Ovary (tissue), 7 donors: ENCODE measurements at regions not wholly inside any gene's neighbourhood (a gene's known extent, or its start where the extent isn't known, plus 50 kb on each side); places are given as distances from the start of the nearest gene placed in this dataset.
"Not testable (repeated sequence)": the region's sequence is repeated elsewhere in the genome, so short reads cannot be mapped to it uniquely, and the experiment has no call there.

Experiments used
- DNase-seq, 5 donors: peaks; one replicate each; pipeline ENCODE4 v3.0.0-alpha.2; 2019 to 2020
- H3K27ac ChIP-seq, 2 donors: fragments of 200-600 bp; one replicate each; pipeline versions ENCODE4 v1.5.1 to v1.8.0; 2019 to 2022
- H3K27me3 ChIP-seq: fragments of 200-600 bp; one replicate; pipeline ENCODE4 v1.8.0; 2022
- H3K36me3 ChIP-seq: fragments of 200-600 bp; sonication (generic); one replicate; pipeline ENCODE4 v1.5.1; 2019
- H3K4me1 ChIP-seq: one replicate; pipeline ENCODE4 v1.8.1; 2013; ENCODE audit warnings: mild to moderate bottlenecking, moderate library complexity; ENCODE audit not compliant: insufficient read depth
- H3K4me3 ChIP-seq: fragments of 200-600 bp; sonication (generic); one replicate; pipeline ENCODE4 v1.5.1; 2017
- H3K9me3 ChIP-seq, 2 donors: fragments of 200-600 bp in 1 of 2; sonication (generic) in 1 of 2; one replicate each; pipeline versions ENCODE4 v1.5.1 to v1.8.1; 2013 to 2019; ENCODE audit warnings: mild to moderate bottlenecking in 1 of 2, moderate library complexity in 1 of 2
- EP300 ChIP-seq: sonication (generic); formaldehyde crosslinking; IDR thresholded peaks from one replicate; pipeline ENCODE4 v1.6.1; 2017; ENCODE audit warnings: antibody characterized with exemption
- POLR2A ChIP-seq: fragments of 450-650 bp; IDR thresholded peaks from one replicate; pipeline ENCODE4 v1.6.1; 2017; ENCODE audit warnings: antibody characterized with exemption, mild to moderate bottlenecking, moderate library complexity
- WGBS, 3 donors: extraction: QIAGEN DNeasy Blood & Tissue Kit in 1 of 3; methylation state at CpG; one replicate each; pipeline versions ENCODE4 v1.1.5 to v1.1.7; 2013 to 2017; 5-methylcytosine and 5-hydroxymethylcytosine counted together
- intact Hi-C, 4 donors: fragments of 100-400 bp; cut with DNase I; formaldehyde crosslinking; loops; one replicate each; pipeline versions ENCODE4 v1.11.0 to v1.15.1; 2022 to 2023
- TF ChIP-seq, protein P1 (sequence below), 3 donors: fragments of 450-650 bp in 2 of 3; fragments of 200-600 bp in 1 of 3; IDR thresholded peaks; one replicate each; pipeline versions ENCODE4 v1.5.1 to v1.8.0; 2016 to 2022; ENCODE audit warnings: antibody characterized with exemption in 3 of 3, mild to moderate bottlenecking in 1 of 3
- donor health status: DM: no; HTN: no; CAD: no; lungs with moderate emphysema.
- donor health status: DM: no; HTN: no; CAD: no.
- donor health status: Bipolar disorder and iron deficiency.
- donor health status: DM: no; HTN: no; CAD: no.
- donor health status: DM: yes; HTN: yes; CAD: no.

DNA sequence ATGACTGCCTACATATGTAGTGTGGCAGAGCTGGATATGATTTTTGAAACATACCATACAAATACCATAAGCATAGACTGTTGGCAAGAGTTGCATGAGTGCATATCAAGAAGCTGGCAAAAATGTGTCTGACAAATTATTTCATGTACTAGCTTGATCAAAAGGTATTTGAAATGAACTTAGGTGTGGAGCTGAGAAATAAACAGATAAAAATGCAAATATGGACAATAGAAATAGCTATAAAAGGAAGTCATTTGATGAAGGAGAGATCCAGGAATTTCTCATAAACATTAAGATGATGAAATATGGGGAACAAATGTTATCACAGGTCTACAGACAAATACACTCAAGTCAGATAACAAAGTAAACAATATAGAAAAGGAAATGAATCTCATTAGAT is 609.1 kb downstream of the PTPRC start:
- DNase-seq: no peak
- Histone ChIP-seq H3K27ac (no peak overlapping the region), H3K4me1 (no peaks in the 10 kb centered on the region), H3K4me3 (no peak overlapping the region), H3K27me3 (no peaks in the 10 kb centered on the region), H3K36me3 (no peaks in the 10 kb centered on the region), H3K9me3 (no peaks in the 10 kb centered on the region)
- TF ChIP-seq, protein P1, sequence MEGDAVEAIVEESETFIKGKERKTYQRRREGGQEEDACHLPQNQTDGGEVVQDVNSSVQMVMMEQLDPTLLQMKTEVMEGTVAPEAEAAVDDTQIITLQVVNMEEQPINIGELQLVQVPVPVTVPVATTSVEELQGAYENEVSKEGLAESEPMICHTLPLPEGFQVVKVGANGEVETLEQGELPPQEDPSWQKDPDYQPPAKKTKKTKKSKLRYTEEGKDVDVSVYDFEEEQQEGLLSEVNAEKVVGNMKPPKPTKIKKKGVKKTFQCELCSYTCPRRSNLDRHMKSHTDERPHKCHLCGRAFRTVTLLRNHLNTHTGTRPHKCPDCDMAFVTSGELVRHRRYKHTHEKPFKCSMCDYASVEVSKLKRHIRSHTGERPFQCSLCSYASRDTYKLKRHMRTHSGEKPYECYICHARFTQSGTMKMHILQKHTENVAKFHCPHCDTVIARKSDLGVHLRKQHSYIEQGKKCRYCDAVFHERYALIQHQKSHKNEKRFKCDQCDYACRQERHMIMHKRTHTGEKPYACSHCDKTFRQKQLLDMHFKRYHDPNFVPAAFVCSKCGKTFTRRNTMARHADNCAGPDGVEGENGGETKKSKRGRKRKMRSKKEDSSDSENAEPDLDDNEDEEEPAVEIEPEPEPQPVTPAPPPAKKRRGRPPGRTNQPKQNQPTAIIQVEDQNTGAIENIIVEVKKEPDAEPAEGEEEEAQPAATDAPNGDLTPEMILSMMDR (IDR thresholded peaks at IDR 0.05): no peak
- no peak for TF ChIP-seq POLR2A
- no peak for TF ChIP-seq EP300
- intact Hi-C loops: no loop called here

DNA sequence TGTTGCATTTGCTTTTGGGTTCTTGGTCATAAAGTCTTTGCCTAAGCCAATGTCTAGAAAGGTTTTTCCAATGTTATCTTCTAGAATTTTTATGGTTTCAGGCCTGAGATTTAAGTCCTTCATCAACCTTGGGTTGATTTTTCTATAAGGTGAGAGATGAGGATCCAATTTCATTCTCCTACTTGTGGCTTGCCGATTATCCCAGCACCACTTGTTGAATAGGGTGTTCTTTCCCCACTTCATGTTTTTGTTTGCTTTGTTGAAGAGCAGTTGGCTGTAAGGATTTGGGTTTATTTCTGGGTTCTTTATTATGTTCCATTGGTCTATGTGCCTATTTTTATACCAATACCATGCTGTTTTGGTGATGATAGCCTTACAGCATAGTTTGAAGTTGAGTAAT is 615.2 kb downstream of the PTPRC start:
- H3K36me3 ChIP-seq, H3K4me1 ChIP-seq, H3K27me3 ChIP-seq, H3K4me3 ChIP-seq, H3K27ac ChIP-seq, H3K9me3 ChIP-seq, DNase-seq, intact Hi-C loops: not testable (repeated sequence)
- 92 to 97% (median 94%) methylated on average over 1 of the region's 1 CpG for WGBS, 3 donors

GRCh38 chr1:199261328-199261727 is 622.5 kb downstream of the PTPRC start:
- Histone ChIP-seq H3K4me1 (no peaks in the 10 kb centered on the region), H3K4me3 (no peak overlapping the region)

DNA sequence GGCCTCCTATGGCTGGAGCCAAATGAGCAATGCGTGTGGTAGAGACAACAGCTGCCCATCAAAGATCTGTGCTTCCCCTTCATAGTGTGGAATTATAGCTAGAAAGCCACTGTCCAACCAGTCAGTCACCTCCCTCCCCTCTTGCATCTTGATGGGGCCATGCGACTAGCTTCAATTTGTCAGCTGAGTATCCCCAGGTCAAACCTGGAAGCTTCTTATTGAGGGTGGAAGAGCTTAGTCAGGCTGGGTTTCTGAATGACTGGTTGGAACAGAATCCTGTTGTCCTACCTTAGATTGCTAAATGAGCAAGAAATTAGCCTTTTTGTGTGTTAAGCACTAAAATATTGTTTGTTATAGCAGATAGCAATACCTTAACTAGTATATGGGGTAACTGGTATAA is 625.4 kb downstream of the PTPRC start:
- no peaks in the 10 kb centered on the region for H3K36me3 ChIP-seq
- 91 to 98% (median 96%) methylated on average over 2 of the region's 2 CpGs for WGBS, 3 donors
- TF ChIP-seq EP300: no peak
- TF ChIP-seq, protein P1 (IDR thresholded peaks at IDR 0.05): no peak
- no peak for TF ChIP-seq POLR2A
- H3K4me1 ChIP-seq: no peaks in the 10 kb centered on the region
- H3K27ac ChIP-seq: no peak overlapping the region
- H3K9me3 ChIP-seq: no peaks in the 10 kb centered on the region
- no peak overlapping the region for H3K4me3 ChIP-seq
- no peak for DNase-seq
- no peaks in the 10 kb centered on the region for H3K27me3 ChIP-seq
- intact Hi-C loops: no loop called here

More at GRCh38 chr1:199261328-199261727, 622.5 kb downstream of the PTPRC start:
- H3K36me3 ChIP-seq: no peaks in the 10 kb centered on the region
- H3K27me3 ChIP-seq: no peaks in the 10 kb centered on the region
- no peak for DNase-seq
- TF ChIP-seq, protein P1 (IDR thresholded peaks at IDR 0.05): no peak
- TF ChIP-seq POLR2A: no peak
- no peaks in the 10 kb centered on the region for H3K9me3 ChIP-seq
- intact Hi-C loops: no loop called here
- no peak overlapping the region for H3K27ac ChIP-seq
- WGBS, 3 donors: 87 to 90% (median 87%) methylated on average over 4 of the region's 4 CpGs

DNA sequence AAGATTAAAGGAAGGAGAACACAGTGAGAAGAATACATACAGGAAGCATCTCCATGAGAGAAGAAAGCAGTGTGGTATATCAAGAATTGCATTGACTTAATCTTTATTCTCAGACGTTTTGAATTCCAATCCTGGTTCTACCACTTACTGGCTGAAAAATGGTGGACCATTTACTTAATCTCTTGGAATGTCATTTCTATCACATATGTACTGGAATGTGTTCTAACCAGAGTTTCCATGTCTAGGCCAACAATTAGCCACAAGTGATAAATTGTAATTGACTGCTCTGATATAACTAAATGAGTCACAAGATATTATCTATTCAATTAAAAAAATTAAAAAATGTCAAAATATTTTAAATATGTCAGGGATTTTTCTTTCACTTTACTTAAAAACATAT is 626.1 kb downstream of the PTPRC start:
- no peak overlapping the region for H3K27ac ChIP-seq
- H3K27me3 ChIP-seq: no peaks in the 10 kb centered on the region
- no peak for TF ChIP-seq POLR2A
- TF ChIP-seq, protein P1 (IDR thresholded peaks at IDR 0.05): no peak
- no peak for TF ChIP-seq EP300
- H3K4me3 ChIP-seq: no peak overlapping the region
- H3K36me3 ChIP-seq: no peaks in the 10 kb centered on the region
- H3K9me3 ChIP-seq: no peaks in the 10 kb centered on the region
- intact Hi-C loops: no loop called here
- no peaks in the 10 kb centered on the region for H3K4me1 ChIP-seq
- WGBS, 3 donors: 34 to 50% (median 39%) methylated on average over 1 of the region's 1 CpG
- no peak for DNase-seq
